ENCODE measurements at regions not wholly inside any gene's neighbourhood (a gene's known extent, or its start where the extent isn't known, plus 50 kb on each side); places are given as distances from the start of the nearest gene placed in this dataset.
"Not testable (repeated sequence)": the region's sequence is repeated elsewhere in the genome, so short reads cannot be mapped to it uniquely, and the experiment has no call there.

GRCh38 chr3:8315526-8315925 lies 186.1 kb upstream of the LMCD1 start:
- not testable (repeated sequence) for DNase-seq

- no peak for DNase-seq
Observed at GRCh38 chr3:8317661-8318649, 183.7 kb upstream of the LMCD1 start.

DNA sequence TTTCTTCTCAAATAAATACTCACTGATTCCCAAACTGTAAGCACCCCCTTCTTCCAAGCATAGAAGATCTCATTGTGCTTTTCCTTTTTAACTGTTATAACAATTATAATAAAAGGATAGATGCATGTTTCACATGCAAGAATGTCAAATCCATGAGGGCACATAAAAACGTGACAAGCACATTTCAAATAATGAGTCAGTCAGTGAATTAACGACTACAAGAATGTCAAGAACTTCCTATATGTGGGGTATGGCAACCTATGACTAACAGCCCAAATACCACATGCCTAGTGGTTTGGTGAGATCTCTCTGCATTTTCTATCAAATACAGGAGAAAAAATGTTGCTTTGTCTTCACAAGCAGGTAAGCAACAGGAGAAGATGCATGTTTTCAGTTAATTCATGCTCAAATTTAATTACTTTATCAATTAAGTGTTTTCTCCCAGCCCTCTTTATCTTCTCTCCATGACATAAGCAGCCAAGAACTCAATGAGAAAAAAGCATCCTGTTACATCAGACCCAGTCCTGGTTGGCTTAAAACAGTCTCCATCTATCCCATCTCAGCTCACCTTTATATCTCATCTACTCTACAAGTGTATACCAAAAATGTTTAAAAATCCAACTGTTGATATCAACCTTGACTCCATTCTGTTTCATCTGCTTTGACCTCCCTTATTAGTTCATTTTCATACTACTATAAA lies 181.5 kb upstream of the LMCD1 start:
- peak in 1 of 5 experiments; percentile 49 for DNase-seq

- DNase-seq, result no peak
Observed at GRCh38 chr3:8320711-8321458, 180.7 kb upstream of the LMCD1 start.

DNA sequence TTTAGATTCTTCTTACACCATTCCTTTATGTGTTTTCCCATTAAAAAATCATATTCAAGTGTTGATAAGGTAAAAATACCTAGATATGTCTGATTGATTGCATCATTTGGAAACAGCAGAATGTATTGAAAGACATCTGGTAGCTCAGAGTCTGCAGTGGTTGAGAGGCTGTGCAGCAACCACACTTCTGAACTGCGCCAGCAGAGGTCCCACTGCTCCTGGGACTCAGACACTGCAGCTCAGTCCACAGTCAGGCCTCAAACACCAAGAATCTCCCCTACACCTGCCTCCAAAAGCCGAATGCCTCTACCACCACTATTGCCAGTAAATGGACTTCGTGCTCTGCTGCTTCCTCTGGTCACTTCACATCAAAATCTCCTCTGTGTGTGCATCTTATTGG lies 176.9 kb upstream of the LMCD1 start:
- DNase-seq, result peak; percentile 3 to 73 (median 35)

- no peak for DNase-seq
Observed at GRCh38 chr3:8325306-8325705, 176.3 kb upstream of the LMCD1 start.

DNA sequence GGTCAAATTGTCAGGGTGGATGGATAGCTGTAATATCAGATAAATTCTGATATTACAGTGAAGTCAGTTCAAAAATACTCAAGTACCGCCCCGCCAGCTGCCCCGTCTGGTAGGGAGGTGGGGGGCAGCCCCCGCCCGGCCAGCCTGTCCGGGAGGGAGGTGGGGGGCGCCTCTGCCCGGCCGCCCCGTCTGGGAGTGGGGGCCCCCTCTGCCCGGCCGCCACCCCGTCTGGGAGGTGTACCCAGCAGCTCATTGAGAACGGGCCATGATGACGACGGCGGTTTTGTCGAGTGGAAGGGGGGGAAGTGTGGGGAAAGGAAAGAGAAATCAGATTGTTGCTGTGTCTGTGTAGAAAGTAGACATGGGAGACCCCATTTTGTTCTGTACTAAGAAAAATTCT lies 175.8 kb upstream of the LMCD1 start:
- DNase-seq, result not testable (repeated sequence)

DNA sequence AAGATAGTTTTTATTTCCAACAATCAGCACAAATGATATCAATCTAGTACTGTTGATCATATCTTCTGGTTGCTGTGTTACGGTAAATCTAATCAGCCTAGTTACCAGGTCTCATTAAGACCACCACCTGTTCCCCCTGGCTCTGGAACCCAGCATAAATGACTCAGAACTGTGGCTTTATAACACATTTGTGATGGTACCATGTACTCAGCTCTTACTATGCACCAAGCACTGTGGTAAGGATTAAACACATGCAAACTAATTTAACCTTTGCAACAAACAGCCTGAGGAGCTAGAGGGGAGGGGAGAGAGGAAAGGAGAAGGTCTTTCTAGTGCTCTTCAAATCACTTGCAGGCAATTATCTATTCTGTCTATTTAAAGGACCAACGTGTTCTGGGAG lies 173.9 kb upstream of the LMCD1 start:
- peak in 1 of 5 experiments; percentile 17 for DNase-seq

GRCh38 chr3:8328967-8329366 lies 172.7 kb upstream of the LMCD1 start:
- peak in 1 of 5 experiments; percentile 48 for DNase-seq

GRCh38 chr3:8329598-8329997 lies 172.0 kb upstream of the LMCD1 start:
- no peak for DNase-seq

- no peak for DNase-seq
Observed at GRCh38 chr3:8336456-8336855, 165.2 kb upstream of the LMCD1 start.

GRCh38 chr3:8338424-8338823 lies 163.2 kb upstream of the LMCD1 start:
- DNase-seq, result no peak

DNA sequence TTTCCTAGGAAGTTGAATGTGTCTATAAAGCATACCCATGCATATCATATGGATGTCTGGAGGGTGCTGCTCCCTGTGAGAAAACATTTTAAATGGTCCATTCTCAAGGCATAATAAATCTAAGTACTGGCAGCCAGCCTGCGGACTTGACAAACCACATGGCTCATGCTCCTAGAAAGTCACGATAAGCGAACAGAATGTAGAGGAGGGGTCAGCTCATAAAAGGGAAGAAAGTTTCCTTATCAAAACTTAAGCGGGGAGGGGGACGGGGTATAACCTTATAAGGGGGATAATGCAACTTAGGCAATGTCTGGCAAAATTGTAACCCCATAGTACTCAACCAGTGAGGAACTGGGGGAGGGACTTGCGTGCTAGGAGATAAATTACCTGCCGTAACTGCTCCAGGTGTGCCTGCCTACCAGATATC lies 159.8 kb upstream of the LMCD1 start:
- DNase-seq, result no peak

GRCh38 chr3:8343058-8343457 lies 158.6 kb upstream of the LMCD1 start:
- DNase-seq, result no peak

DNA sequence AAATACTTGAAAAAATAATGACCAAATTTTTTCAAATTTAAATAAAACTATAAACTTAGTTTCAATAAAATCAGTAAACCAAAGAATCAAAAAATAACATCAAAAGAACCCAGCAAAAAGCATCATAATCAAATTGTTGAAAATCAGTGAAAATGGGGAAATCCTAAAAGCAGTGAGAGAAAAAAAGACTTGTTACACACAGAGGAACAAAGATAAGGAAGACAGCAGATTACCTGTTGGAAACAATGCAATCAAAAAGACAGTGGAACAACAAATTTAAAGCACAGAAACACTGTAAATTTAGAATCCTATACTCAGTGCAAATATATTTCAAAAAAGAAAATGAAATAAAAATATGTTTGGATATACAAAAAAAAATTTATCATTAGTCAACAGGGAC lies 156.2 kb upstream of the LMCD1 start:
- no peak for DNase-seq

DNA sequence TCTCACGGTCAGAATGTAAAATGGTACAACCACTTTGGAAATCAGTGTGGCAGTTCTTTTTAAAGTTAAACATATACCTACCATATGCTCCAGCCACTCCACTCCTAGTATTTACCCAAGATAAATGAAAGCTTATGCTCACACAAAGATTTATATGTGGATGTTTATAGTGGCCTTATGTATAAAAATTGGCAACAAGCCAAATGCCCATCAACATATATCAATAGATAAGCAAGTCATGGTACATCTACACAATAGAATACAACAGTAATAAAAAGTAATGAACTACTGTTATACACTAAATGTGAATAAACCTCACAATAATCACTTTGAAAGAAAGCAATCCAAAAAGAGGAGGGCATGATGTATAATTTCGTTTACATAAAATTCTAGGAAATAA lies 153.5 kb upstream of the LMCD1 start:
- DNase-seq, result no peak

GRCh38 chr3:8352475-8352874 lies 149.1 kb upstream of the LMCD1 start:
- DNase-seq, result no peak

DNA sequence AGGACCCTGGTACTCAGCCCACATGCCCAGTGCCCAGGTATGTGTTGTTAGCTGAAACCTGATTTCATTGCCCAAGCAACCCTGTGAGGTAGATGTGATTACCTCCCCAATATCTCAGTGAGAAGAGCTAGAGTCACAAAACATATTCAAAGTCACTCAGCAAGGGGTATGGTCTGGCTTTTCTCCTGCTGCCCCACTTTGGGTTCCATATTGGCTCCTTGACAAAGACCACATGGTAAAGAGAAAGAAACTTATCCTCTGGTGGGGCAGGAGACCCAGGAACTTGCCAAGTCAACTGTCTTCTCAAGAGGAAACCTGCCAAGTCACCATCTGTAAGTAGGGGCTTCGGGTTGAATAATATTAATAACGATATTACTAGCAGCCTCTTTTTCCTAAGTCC lies 148.3 kb upstream of the LMCD1 start:
- DNase-seq, result no peak

DNA sequence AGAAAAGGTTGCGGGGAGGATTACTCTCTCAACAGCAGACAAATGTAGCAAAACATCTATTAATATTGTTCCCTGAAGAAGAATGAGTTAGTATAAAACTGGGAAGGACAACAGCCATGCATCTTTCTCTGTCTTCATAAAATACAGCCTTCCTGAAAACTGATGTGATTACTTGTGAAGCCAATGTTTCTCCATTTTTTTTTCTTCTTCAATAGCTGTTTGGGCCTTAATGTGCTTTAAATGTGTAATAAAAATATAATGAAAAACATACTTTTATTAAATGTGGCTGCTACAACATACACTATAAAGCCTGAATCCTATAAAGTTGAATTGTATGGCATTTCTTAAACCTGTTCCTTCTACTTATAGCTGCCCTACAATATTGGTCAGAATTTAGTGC lies 146.3 kb upstream of the LMCD1 start:
- DNase-seq, result no peak

- not testable (repeated sequence) for DNase-seq
Observed at GRCh38 chr3:8356066-8356465, 145.6 kb upstream of the LMCD1 start.

- DNase-seq, result no peak
Observed at GRCh38 chr3:8357859-8358258, 143.8 kb upstream of the LMCD1 start.

DNA sequence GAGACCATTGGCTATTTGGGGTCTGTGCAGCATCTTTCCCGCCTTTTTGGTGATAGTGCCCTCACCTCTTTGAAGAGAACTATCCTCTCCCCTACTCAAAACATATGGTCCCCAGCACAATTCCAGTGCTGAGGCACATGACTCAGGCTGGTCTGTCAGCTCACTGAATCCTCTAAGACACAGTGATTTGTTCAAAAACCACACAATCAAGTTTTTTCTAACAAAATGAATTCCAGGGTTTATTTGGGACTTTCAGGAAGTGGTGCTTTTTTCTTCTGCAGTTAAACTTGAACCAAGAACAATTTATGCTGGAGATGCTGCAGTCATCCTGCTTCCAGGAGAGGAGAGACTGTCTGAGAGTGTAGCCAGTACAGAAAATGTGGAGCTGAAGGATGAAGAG lies 142.5 kb upstream of the LMCD1 start:
- no peak for DNase-seq

- DNase-seq, result no peak
Observed at GRCh38 chr3:8363200-8363599, 138.4 kb upstream of the LMCD1 start.
